GM21717 (cell line): ENCODE measurements at regions not wholly inside any gene's neighbourhood (a gene's known extent, or its start where the extent isn't known, plus 50 kb on each side); places are given as distances from the start of the nearest gene placed in this dataset.

Source experiments
- ATAC-seq: cut with Tn5 transposase; IDR thresholded peaks from one replicate; pipeline ENCODE4 v1.9.1; 2021; ENCODE audit warnings: mild to moderate bottlenecking, moderate library complexity; ENCODE audit not compliant: unreplicated experiment

DNA sequence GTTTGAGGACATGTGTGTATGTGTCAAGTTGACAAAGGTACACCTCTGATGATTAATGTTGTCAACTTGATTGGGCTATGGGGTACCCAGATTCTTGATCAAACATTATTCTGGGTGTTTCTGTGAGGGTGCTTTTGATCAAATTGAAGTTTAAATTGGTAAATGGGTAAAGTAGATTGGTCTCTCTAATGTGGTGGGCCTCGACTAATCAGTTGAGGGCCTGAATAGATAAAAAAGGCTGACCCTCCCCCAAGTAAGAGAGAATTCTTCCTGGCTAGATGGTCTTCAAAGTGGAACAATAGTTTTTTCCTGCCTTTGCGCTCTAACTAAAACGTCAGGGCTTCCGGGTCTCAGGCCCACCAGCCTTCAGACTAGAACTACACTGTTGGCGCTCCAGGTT lies 309.9 kb upstream of the MGMT start:
- ATAC-seq, result no peak

DNA sequence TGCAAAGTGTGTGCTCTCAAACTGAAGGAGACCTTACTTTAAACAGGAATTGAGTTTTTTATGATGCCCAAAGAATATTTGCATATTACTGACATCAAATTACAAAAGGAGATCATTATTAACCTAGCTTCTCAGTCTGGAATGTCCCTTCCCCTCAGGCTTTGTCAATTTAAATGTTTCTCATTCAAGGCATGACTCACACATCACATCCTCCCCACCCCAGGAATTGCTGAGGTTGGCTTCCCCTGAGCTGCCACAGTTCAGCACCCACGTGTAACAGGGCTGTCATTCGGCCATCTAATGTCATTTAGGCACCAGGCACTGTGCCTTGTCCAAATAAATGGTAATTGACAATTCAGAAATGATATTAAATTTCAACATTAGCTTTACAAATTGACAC lies 305.9 kb upstream of the MGMT start:
- ATAC-seq, result no peak

DNA sequence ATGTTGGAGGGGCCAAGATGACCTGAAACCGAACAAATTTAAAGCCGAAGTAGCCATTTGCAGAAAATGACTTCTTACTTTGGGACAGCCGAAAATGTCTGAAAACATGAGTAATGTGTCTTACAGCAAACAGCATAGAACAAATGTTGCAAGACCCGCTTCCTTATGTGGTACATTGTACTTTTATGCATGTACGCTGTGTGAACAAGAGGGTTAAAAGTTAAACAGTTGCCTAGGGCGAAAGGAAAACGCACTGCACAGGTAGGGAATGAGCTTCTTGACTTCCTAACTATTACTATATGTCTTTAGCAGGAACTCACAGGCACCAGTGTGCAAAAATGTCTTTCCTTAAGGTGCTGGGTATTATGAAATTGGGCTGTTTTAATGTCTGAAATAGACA lies 303.5 kb upstream of the MGMT start:
- ATAC-seq, result no peak

DNA sequence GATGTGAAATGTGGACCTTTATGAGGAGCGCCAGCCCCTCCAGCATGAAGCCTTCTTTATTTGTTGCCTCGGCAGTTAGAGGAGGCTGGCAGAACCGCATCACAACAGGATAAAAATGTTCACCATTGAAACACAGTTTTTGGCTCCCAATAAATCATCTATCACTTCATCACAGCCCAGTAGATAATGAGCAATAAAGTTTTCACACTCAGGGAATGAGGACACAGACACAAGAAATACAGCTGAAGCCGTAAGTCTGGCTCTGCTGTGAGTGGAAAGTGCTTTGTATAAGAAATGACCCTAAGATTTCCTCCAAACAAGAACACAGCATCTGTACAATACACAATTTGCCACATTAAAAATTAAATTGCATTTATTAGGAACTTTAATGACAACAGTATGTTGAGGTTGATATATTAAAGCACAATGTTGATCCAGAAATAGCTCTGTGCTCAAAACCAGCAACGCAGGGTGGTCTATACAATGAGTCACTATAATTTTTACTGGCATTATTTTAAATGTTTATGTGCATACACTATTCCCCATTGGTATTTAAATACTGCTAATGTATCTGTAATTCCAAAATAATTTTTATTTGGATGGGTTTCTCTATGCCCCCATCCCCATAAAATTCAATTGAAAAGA lies 301.8 kb upstream of the MGMT start:
- no peak for ATAC-seq

DNA sequence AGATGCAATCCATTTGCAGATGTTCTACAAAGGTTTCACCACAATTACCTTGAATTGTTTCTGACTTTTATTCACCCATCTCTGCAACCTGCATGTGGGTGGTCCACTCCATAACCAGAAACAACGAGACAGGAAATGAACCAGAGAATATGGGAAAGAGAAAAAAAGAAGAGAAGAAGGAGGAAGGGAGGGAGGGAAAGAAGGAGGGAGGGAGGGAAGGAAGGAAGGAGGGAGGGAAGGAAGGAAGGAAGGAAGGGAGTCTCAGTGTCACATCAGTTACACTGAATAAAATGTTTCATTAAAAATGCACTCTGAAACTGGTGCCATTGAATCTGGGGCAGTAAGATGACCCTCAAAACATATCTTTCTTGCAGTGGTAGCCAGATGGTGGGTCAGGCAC lies 301.3 kb upstream of the MGMT start:
- ATAC-seq, result no peak

DNA sequence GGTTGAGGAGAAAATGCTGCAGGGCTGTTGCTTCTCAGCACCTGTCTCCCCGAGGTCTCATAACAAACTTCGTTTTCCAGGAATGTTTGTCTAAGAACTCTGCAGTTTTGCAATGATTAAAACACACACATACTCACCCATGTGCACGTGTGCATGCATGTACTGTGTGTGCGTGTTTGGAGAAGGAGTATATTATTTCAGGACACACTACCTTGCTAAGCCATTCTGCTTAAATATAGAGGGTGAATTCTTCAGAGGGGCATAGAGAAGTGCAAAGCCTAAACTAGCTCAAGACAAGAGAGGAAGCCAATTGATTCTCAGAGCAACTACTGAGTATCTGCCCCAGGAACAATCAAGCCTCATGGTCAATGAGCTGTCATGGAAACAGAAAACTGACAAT lies 298.4 kb upstream of the MGMT start:
- ATAC-seq, result no peak

DNA sequence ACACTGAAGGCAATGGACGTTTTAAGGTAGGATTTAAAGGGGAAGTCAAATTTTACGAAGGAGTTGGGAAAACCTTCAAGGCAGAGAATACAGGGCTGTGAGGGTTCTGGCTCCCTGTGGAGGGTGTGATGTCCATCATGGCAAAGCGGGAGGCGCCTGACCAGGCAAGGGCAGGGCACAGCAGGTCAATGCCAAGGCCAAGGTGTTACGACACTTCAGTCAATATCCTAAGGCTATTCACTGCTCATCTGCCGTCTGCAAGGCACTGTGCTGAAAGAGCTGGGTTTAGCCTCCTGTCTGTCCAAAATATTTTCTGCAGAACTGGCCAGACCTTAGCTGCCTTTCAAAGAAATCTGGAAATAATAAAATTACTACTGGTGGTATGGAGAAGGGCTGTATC lies 297.9 kb upstream of the MGMT start:
- ATAC-seq, result no peak

DNA sequence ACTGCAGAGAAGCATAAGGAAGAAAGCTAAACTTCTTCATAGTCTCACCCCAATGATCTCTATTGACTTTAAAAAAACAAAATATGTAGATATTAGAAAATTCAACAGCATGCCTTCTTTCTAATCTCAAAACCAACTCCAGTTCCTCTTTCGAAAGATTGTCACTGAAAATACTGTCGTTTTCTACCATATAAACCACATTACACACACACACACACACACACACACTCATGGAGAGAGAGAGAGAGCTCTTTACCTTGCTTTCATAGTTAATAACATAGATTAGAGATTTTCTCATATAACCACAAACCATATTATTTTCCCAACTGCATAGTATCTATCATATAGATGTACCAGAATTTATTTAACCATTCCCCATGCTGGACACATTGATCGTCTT lies 296.2 kb upstream of the MGMT start:
- no peak for ATAC-seq

DNA sequence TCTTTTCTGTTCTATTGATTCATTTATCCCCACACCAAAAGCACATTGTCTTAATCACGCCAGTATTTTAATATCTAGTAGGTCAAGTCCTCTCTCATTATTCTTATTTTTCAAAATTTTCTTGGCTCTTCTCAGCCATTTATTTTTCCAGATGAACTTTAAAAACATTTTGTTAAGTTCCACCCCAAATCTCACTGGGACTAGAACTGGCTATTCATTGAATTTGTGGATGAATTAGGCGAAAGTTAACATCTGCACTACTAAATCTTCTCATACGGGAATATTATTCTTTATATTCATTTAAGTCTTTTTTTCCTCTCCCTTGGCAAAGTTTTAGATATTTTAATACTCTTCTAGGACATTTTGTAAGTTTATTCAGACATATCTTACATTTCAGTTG lies 295.2 kb upstream of the MGMT start:
- ATAC-seq, result no peak

DNA sequence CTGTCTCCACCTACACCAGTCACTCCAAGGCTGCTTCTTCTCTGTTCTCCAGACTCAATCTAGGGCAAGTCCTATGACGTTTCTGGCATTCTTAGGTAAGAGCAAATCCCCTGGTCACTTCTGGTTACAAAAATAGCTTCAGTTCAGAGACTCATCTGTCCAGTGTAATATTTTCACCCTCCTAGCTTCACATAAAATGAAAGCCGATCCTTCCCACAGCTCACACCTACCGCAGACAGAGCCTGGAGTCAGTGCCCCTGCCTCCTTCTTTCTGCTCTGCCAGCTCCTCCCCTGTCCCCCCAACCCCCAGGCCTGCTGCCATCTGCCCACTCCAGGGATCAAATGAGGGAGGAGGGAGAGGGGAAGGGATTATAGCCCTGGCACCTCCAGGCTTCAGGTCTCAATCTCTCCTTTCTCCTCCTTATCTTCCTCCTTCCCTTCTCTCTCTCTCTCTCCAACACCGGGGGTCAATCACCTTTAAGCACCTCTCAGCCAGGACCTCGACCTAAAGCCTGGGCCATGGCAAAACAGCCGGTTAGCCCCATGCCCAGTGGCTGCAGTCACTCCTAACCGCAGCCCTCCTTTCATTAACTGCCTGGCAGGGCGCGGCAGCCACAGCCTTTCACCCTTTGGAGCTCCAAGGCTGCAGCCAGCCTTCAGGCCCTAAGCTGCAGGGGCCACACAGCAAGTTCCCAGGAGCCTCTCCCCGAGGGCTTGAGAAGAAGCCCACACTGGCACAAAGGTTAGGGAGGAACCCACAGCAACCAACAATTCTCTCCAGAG lies 292.6 kb upstream of the MGMT start:
- ATAC-seq, result no peak

DNA sequence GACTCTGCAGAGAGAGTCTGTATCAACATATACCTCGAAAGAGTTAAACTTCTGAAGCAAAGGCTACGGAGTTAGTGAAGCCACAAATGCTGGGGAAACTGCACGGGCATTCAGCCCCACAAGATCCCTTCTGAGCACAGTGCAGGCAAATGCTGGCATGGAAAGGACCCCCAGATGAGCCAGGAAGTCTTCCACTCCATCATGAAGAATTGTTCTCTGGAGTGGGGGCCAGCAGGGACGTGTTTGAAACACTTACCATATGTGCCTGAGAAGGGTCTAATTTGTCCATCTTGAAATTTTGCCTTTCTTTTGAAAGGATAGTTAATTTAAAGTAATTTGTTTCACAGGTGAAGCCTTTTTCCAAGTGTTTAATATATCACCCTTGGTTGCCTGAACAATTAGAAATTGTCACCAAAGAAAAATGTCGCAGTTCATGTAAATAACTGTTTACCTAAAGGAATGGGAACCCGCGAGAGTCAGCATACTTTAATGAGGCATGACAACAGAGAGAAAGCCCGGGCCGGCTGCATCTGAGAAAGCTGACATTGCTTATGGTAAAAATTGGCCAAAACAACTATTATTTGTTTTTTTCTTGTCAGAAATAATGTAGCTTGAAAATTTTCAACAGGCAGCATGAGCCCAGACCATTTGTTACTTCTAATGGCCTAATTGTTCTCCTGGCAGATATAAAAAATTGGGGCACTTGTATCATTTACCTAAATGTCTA lies 287.6 kb upstream of the MGMT start:
- ATAC-seq, result no peak

DNA sequence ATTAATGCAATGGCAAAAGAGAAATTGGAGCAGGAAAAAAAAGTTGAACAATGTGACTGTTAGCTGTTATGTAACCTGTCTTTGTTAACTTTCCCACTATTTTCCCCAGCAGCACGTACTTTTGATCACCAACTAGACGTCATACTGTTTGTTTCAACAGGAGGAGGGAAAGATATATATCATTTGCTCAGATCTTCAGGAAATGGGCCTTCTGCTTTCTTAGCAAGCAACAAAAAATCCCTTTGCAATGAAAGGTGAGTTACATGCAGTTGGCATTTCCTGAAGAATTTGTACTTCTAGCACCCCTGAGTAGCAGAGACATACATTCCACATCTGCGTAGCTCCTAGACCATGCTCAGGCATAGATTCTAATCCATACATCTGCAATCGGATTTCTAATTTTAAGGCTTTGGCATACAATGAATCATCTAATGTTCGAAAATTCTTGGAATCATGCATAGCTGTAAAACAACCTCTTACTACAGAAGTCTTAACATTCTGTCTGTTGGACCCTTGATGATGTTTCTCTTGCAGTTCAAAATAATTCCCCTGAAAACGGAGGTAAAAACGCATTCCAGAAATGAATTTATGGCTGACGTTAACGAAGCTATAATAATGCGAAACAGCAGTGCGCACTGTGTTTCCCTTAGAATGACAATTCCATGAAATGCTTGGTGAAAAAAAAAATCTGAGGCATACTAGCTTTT lies 286.9 kb upstream of the MGMT start:
- no peak for ATAC-seq

DNA sequence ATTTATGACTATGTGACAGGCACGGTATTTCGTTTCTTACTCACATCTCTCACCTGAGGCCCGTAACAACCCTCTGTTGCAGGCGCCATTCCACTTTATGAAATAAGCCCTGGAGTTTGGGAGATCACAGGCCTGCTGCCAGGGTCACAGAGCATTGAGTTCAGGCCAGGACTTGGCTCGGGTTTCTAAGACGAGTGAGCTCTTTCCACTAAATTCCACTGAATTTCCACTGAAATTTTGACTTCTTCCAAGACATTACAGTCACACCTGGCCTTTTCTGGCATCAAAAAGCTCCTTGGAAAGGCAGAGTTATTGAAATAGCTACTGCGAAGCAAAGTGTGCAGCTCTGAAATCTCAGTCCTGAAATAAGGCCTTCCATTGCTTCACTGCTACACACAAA lies 282.8 kb upstream of the MGMT start:
- ATAC-seq, result no peak

DNA sequence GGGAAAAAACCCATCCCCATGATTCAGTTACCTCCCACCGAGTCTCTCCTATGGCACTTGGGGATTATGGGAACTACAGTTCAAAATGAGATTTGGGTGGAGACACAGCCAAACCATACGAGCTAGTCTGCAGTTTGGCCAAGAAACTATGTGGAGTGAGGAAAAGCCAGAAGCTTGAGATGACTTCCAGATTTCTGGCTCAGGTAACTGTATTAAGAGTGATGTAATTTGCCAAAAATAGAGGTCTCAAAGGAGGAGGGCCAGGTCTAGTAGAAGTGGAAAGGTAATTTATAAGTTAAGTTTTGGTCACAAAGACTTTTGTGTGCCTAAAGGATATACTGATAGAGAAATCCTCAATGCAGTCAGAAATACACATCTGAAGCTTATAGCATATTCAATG lies 279.7 kb upstream of the MGMT start:
- no peak for ATAC-seq

DNA sequence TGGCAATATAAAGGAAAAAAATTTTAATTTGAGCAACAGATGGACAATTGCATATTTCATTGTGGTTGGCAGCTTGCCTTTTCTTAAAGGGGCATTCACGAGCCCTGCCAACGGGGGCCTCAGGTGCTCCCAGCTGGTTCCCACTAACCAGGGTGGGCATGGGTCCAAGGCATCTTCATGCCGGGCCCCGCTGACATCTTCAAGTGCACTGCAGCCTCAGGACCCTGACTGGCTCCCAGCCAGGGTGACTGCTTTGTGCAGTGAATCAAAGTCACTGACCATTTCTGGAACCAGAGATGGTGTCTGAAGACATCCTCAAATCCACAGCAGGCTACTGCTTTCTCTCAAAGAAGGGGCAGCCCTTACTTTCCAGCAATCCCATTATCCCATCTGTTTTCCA lies 275.2 kb upstream of the MGMT start:
- ATAC-seq, result no peak

DNA sequence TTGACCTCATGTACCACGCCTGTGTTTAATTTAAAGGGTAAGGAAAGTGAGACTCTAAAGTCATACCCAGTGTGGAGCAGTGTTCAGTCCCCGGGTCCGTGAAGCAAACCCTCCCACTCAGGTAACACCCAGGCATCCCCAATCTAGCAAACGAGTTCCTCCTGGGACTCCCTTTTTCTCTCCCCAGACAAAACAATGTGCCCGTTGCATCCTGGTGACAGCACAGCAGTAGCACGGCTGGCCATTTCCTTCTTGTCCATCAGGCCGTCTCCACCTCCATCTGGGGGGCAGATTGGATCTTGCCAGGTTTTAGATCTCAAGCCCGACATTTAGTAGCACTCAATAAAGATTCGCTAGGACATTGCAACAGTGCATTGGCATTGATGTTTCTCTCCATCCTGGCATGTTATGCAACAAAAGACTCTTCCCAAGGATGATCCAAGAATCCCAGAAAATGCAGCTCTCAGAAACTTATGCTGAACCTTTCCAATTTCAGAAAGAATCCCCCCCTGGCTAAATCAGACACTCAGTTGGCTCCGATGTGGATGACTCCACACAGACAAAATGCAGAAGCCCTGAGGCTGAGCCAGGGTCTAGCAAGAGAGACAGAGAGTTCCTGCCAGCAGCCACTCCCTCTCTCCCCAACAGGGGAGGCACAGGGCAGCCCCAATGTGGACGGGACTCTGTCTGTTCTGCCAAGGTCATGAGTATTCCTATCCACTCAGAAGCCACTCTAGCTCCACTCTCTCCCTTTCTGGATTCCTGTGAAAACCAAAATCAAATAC lies 274.5 kb upstream of the MGMT start:
- no peak for ATAC-seq

DNA sequence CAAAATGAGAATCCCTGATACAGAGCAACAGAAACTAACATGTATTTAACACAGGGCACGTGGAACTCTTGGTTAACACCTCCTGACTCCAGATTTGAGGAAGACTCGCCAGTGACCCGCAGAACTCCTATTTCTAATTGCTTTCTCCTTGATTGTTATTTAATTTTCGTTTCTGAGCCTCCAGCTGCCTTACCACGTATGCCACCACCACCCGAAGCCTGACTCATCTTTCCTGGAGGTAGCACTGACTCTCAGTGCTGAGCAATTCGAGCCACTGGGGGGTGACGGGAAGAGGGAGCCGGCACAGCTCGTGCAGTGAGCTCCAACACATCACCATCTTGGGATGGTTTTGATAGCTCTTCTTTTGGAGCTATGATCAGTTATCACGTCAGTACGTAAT lies 273.9 kb upstream of the MGMT start:
- ATAC-seq, result no peak

DNA sequence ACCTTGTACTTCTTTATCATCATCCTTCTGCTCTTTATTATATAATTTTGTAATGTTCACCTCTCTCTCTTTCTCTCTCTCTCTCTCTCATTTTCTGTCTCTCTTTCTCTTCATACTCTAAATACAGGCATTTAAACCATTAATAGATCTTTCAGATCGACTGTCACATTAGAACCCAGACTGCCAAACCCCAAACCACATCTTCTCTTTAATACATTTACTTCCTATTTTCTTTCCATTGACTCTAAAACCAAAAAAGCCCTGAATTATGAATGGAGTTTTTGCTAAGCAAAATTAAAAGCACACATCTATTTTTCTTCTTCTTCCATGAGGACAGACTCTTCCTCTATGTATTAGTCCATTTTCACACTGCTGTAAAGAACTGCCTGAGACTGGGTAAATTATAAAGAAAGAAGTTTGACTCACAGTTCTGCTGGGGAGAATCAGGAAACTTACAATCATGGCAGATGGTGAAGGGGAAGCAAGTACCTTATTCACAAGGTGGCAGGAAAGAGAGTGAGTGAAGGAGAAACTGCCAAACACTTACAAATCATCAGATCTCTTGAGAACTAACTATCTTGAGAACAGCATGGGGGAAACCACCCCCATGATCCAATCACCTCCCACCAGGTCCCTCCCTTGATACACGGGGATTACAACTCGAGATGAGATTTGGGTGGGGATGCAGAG lies 272.7 kb upstream of the MGMT start:
- no peak for ATAC-seq

DNA sequence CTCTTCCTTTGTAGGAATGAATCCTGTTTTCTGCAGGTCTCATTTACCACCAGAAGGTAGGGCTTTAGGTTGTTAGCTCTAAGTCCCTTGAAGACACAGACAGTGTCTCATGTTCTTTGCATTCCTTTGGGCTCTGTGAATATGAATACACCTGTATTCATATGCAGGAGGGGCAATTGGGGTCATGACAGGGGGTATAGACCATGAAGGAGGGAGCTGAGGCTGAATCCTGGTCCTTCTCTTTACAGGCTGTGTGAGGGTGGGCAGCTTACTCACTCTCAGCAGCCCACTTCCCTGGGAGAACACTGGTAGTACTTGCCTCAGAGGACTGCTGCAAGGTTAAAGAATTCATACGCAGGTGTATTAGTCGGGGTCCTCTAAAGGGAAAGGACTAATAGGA lies 267.2 kb upstream of the MGMT start:
- ATAC-seq, result no peak

DNA sequence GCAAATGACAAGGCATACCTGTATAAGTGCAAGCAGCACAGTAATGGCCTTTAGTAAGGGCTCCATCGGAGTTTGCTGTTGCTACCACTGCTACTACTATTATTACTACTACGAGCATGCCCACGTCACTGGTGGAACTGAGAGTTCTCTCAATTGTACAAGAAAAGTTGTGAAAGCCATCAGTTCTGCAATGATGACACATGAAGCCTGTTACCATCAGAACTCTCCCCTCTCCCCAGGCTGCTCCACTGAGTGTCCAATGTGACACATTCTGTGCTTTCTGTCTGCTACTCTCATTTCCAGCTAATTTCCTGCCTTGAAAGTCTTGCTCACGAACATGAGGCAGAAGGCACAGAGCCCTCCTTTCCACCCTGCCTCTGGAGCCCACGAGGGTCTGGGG lies 263.2 kb upstream of the MGMT start:
- ATAC-seq, result no peak
